ENCODE measurements at regions not wholly inside any gene's neighbourhood (a gene's known extent, or its start where the extent isn't known, plus 50 kb on each side); places are given as distances from the start of the nearest gene placed in this dataset.

DNA sequence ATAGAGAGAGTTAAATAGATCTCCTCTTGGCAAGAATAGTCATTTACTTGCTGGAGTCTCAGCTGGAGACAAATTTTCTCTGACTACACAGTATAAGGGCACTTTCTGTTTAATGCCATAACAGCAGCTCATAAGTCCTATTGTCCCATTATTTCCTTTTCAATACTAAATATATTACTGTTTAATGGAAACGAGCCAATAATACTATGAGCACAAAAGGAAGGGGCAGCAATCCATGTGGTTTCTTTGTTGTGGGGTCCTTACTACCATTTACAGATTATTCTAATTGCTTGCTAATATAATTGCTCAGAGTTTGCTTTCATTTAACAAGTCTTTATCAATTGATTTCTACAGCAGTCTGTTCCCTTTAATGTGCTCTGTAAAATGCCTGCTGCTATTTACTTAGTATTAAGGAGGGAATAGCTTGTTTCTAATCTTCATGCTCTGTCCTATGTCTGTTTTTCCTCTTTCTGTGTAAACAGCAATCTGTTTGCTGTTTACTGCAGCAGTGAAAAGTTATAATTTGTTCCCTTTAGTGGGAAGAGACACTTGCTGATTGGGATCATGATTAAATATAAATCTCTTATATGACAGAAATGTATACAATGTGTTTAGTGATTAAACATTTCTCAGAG lies 296.2 kb upstream of the SMIM30 start:
- TF ChIP-seq OVOL2 (CRISPR knock-in tag; IDR thresholded peaks at IDR 0.05; ENCODE audit: borderline replicate concordance) (no peak), CTCF (IDR thresholded peaks at IDR 0.05) (no peak), CBFB (CRISPR knock-in tag; IDR thresholded peaks at IDR 0.05; ENCODE audit: low read depth) (no peak), TEAD4 (CRISPR knock-in tag; IDR thresholded peaks at IDR 0.05) (no peak), ESRRA (CRISPR knock-in tag; IDR thresholded peaks at IDR 0.05; ENCODE audit: borderline replicate concordance) (no peak), SP1 (CRISPR knock-in tag; conservative IDR thresholded peaks at IDR 0.05) (no peak), ZNF317 (CRISPR knock-in tag; IDR thresholded peaks at IDR 0.05; ENCODE audit: borderline replicate concordance, low read depth) (no peak)
- TF ChIP-seq, protein P1, sequence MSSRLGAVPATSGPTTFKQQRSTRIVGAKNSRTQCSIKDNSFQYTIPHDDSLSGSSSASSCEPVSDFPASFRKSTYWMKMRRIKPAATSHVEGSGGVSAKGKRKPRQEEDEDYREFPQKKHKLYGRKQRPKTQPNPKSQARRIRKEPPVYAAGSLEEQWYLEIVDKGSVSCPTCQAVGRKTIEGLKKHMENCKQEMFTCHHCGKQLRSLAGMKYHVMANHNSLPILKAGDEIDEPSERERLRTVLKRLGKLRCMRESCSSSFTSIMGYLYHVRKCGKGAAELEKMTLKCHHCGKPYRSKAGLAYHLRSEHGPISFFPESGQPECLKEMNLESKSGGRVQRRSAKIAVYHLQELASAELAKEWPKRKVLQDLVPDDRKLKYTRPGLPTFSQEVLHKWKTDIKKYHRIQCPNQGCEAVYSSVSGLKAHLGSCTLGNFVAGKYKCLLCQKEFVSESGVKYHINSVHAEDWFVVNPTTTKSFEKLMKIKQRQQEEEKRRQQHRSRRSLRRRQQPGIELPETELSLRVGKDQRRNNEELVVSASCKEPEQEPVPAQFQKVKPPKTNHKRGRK (CRISPR knock-in tag; IDR thresholded peaks at IDR 0.05; ENCODE audit: borderline replicate concordance) = no peak
- TF ChIP-seq, protein P2, sequence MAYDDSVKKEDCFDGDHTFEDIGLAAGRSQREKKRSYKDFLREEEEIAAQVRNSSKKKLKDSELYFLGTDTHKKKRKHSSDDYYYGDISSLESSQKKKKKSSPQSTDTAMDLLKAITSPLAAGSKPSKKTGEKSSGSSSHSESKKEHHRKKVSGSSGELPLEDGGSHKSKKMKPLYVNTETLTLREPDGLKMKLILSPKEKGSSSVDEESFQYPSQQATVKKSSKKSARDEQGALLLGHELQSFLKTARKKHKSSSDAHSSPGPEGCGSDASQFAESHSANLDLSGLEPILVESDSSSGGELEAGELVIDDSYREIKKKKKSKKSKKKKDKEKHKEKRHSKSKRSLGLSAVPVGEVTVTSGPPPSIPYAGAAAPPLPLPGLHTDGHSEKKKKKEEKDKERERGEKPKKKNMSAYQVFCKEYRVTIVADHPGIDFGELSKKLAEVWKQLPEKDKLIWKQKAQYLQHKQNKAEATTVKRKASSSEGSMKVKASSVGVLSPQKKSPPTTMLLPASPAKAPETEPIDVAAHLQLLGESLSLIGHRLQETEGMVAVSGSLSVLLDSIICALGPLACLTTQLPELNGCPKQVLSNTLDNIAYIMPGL (CRISPR knock-in tag; IDR thresholded peaks at IDR 0.05) = no peak
- TF ChIP-seq, protein P3, sequence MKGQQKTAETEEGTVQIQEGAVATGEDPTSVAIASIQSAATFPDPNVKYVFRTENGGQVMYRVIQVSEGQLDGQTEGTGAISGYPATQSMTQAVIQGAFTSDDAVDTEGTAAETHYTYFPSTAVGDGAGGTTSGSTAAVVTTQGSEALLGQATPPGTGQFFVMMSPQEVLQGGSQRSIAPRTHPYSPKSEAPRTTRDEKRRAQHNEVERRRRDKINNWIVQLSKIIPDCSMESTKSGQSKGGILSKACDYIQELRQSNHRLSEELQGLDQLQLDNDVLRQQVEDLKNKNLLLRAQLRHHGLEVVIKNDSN (CRISPR knock-in tag; IDR thresholded peaks at IDR 0.05) = no peak
- TF ChIP-seq, protein P4, sequence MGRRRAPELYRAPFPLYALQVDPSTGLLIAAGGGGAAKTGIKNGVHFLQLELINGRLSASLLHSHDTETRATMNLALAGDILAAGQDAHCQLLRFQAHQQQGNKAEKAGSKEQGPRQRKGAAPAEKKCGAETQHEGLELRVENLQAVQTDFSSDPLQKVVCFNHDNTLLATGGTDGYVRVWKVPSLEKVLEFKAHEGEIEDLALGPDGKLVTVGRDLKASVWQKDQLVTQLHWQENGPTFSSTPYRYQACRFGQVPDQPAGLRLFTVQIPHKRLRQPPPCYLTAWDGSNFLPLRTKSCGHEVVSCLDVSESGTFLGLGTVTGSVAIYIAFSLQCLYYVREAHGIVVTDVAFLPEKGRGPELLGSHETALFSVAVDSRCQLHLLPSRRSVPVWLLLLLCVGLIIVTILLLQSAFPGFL (CRISPR knock-in tag; IDR thresholded peaks at IDR 0.05; ENCODE audit: borderline replicate concordance) = no peak
- TF ChIP-seq, protein P5, sequence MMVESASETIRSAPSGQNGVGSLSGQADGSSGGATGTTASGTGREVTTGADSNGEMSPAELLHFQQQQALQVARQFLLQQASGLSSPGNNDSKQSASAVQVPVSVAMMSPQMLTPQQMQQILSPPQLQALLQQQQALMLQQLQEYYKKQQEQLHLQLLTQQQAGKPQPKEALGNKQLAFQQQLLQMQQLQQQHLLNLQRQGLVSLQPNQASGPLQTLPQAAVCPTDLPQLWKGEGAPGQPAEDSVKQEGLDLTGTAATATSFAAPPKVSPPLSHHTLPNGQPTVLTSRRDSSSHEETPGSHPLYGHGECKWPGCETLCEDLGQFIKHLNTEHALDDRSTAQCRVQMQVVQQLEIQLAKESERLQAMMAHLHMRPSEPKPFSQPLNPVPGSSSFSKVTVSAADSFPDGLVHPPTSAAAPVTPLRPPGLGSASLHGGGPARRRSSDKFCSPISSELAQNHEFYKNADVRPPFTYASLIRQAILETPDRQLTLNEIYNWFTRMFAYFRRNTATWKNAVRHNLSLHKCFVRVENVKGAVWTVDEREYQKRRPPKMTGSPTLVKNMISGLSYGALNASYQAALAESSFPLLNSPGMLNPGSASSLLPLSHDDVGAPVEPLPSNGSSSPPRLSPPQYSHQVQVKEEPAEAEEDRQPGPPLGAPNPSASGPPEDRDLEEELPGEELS (CRISPR knock-in tag; IDR thresholded peaks at IDR 0.05) = no peak

All from WTC11 (cell line).